ENCODE measurements at regions not wholly inside any gene's neighbourhood (a gene's known extent, or its start where the extent isn't known, plus 50 kb on each side); places are given as distances from the start of the nearest gene placed in this dataset.

DNA sequence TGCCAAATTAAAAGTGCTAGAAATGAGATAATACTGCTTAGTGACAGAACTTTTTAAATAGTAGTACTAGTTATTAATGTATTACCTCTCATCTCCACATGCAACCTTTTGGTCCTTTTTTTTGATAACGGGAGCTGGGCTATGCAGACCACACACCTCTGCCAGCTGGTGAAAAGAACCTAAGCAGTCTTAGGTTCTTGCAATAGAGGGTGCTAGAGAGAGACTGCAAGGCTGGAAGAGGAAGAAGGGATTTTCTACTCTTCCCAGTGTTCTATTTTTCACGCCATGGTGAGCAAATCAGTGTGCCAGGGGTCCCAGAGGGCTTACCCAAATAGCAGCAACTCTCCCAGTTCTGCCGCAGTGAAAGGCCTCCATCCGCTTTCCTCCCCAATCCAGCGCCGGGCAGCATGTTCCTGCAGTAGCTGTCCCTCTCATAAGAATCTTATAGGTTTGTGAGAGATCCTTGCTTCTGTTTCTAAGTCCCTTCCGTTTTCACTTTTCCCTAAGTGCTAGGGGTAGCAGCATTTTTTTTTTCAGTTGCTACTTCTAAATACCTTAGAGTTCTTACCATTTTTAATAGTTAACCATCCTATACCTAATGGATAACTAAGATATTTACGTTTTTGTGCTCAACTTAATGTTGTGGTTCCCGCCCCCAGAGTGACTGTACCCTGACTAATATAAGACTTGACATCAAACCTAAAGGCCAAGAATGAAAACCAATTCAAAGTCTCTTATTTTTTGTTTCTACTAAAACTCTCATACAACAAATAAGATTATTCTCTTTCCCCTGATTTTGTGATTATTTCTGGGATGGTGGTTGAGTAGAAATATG lies 69.4 kb upstream of the UBE2E3 start:
- TF ChIP-seq CTCF (conservative IDR thresholded peaks at IDR 0.05; ENCODE audit: low read depth, low read length) (0 out of 2 replicates have a peak, but pooled peaks have one; percentile 11), EZH2 (IDR thresholded peaks at IDR 0.05; ENCODE audit: low read length, unreplicated experiment) (no peak)
